NT2/D1 (cell line): ENCODE measurements at regions not wholly inside any gene's neighbourhood (a gene's known extent, or its start where the extent isn't known, plus 50 kb on each side); places are given as distances from the start of the nearest gene placed in this dataset.

Experiments used
- SUZ12 ChIP-seq: IDR thresholded peaks from 2 replicates; pipeline ENCODE4 v1.6.1; 2011; ENCODE audit not compliant: insufficient read length, insufficient read depth; ENCODE audit errors: extremely low read depth
- YY1 ChIP-seq: IDR thresholded peaks from 2 replicates; pipeline ENCODE4 v1.6.1; 2011; ENCODE audit not compliant: insufficient read length, insufficient read depth

DNA sequence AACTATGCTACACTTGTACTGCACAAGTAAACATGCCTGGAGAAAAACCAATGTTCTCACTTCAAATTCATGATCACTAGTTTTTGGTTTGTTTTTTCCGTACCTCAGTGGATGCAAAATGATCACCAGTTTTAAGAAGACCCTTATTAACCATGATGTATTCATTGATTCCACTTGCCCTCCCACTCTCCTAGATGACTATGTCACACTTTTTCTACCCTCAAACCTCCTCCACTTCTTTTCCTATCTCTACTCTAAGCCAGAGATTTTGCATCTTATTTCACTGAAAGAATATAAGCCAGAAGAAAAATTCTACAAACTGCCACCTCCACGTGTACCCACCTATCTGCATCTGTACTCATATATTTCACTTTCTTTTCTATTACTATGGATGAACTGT lies 186.2 kb upstream of the NAMPT start:
- no peak for TF ChIP-seq YY1
- no peak for TF ChIP-seq SUZ12
